GM13976 (cell line): ENCODE measurements at regions not wholly inside any gene's neighbourhood (a gene's known extent, or its start where the extent isn't known, plus 50 kb on each side); places are given as distances from the start of the nearest gene placed in this dataset.

Experiments
- DNase-seq: peaks from one replicate; pipeline ENCODE4 v3.0.0; 2012; ENCODE audit warnings: low spot score
- in situ Hi-C: fragments of 300-500 bp; cut with MboI; formaldehyde crosslinking; loops from one replicate; pipeline ENCODE4 v1.12.0; 2022; ENCODE audit warnings: low sequenced_read_pairs, mixed read lengths, inconsistent platforms; ENCODE audit not compliant: unreplicated experiment
- TF ChIP-seq, protein P1 (sequence below): IDR thresholded peaks from 2 replicates; pipeline ENCODE4 v1.5.1; 2012; ENCODE audit warnings: borderline replicate concordance, mild to moderate bottlenecking; ENCODE audit not compliant: insufficient read depth; ENCODE audit errors: extremely low read depth, missing control alignments, control extremely low read depth

DNA sequence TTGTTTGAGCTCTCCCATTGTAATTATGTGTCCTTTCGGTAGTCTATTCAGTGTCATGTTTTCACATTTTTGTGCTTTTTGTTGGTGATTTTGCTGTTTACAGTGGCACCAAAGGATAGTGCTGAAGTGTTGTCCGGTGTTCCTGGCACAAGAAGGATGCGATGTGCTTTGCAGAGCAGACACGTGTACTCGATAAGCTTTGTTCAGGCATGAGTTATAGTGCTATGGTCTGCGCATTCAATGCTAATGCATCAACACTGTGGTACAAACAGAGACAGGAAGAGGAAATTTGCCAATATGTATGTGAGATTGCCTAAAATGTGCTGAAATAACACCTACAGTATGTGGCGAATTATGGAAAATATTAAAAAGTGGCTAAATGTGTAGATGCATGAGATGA lies 913.4 kb upstream of the ACO1 start:
- DNase-seq: no peak
- TF ChIP-seq, protein P1, sequence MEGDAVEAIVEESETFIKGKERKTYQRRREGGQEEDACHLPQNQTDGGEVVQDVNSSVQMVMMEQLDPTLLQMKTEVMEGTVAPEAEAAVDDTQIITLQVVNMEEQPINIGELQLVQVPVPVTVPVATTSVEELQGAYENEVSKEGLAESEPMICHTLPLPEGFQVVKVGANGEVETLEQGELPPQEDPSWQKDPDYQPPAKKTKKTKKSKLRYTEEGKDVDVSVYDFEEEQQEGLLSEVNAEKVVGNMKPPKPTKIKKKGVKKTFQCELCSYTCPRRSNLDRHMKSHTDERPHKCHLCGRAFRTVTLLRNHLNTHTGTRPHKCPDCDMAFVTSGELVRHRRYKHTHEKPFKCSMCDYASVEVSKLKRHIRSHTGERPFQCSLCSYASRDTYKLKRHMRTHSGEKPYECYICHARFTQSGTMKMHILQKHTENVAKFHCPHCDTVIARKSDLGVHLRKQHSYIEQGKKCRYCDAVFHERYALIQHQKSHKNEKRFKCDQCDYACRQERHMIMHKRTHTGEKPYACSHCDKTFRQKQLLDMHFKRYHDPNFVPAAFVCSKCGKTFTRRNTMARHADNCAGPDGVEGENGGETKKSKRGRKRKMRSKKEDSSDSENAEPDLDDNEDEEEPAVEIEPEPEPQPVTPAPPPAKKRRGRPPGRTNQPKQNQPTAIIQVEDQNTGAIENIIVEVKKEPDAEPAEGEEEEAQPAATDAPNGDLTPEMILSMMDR: no peak
- in situ Hi-C loops: no loop called here

DNA sequence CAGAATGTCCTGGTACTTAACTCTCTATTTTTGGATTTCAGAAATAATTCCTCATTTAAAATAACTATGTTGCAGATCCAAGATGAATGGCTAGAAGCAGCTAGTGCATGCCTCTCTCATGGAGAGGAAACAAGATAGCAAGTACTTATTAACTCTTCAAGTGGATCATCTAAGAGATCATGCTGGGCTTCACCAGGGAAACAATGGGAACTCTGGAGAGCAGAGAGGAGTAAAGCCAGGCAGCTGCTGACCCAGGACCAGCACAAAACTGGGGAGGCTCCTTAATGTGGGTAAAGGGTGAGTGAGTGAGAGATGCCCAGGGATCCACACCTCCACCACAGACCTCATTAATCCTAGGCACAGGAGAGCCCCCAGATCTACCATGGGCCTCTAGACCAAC lies 897.8 kb upstream of the ACO1 start:
- no peak for DNase-seq
- in situ Hi-C loops: no loop called here
- TF ChIP-seq, protein P1: no peak

DNA sequence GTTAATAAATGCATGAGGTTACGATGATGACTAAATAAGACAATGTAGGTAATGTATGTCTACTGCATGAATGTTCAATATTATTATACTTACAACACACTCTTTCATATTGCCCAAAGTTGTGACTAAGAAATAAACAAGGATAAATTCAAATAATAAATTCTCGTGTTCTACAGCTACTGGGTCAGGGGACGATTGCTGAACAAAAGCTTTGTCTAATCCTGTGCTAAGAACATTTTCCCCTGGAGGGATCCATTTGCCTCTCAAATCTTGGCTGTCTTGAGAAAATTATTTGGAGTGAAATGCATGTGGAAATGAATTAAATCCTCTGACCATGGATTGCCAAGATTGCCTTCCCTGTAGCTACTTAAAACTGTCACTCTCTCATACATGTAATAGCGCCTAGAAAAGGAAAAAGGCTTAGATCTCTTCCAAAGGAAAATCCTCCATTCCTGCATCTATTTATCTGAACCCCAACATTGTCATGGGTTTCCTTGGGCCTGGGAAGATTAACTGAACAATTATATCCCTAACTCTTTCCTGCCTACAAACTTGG lies 893.8 kb upstream of the ACO1 start:
- DNase-seq: no peak
- in situ Hi-C loops: no loop called here
- TF ChIP-seq, protein P1: no peak

DNA sequence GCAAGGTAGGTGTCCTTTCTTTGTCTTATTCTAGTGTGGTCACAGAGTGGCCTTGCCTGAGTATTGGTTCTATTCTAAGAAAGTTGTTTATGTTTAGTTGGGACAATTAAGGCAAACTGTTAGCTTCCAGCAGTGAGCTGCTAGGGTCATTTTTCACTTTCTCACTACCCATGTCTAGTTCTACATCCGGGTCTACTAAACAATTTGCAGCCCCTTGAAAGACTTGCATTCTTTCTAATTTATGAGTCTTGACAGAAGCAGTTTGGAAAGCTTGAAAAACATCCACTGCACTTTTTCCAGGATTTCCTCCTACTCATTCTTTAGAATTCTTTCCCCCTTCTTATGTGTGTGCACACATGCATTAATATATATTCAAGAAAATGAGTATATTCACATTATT lies 892.2 kb upstream of the ACO1 start:
- DNase-seq: no peak
- TF ChIP-seq, protein P1: no peak
- in situ Hi-C loops: no loop called here

DNA sequence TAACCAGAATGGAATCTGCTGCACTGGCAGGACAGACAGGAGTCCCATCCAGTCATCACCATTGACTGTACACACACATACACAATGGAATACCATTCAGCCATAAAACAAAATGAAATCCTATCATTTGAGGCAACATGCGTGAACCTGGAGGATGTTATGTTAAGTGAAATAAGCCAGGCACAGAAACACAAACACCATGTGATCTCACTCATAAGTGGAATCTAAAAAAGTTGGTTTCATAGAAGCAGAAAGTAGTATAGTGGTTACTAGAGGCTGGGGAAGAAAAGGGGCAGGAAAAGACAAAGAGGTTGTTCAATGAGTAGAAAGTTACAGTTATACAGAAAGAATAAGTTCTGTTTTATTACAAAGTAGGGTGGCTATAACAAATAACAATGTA lies 884.0 kb upstream of the ACO1 start:
- DNase-seq: no peak
- in situ Hi-C loops: no loop called here
- TF ChIP-seq, protein P1: no peak

DNA sequence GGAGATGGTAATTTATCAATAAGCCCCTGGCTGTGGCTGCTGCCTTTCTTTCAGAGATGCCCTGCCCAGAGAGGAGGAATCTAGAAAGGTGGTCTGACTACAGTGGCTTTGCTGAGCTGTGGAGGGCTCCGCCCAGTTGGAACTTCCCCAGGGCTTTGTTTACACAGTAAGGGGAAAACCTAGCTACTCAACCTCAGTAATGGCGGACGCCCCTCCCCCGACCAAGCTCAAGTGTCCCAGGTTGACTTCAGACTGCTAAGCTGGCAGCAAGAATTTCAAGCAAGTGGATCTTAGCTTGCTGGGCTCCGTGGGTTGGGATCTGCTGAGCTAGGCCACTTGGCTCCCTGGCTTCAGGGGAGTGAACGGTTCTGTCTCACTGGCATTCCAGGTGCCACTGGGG lies 865.4 kb upstream of the ACO1 start:
- DNase-seq: no peak
- TF ChIP-seq, protein P1: no peak
- in situ Hi-C loops: no loop called here

DNA sequence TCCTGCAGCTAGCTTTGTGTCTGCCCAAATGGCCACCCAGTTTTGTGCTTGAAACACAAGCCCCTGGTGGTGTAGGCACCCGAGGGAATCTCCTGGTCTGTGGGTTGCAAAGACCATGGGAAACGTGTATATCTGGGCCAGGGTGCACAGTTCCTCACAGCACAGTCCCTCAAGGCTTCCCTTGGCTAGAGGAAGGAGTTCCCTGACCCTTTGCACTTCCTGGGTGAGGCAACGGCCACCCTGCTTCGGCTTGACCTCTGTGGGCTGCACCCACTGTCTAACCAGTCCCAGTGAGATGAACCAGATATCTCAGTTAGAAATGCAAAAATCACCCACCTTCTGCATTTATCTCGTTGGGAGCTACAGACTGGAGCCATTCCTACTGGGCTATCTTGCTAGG lies 865.0 kb upstream of the ACO1 start:
- in situ Hi-C loops: no loop called here
- TF ChIP-seq, protein P1: no peak
- DNase-seq: no peak
